IMR-90 (cell line): ENCODE measurements at regions not wholly inside any gene's neighbourhood (a gene's known extent, or its start where the extent isn't known, plus 50 kb on each side); places are given as distances from the start of the nearest gene placed in this dataset.
A peak's percentile ranks its signal among the peaks of the same experiment; 100 is the strongest.

Experiments used
- ATAC-seq: fragments of 200-7000 bp; cut with Tn5 transposase; 2 replicates; pipeline ENCODE4 v1.9.1; 2020; ENCODE audit warnings: low read depth, mild to moderate bottlenecking, moderate library complexity
- BruUV-seq: library from RNA; stranded (reverse); fragments of 400-500 nt; replicated peaks from 2 replicates; lab custom pipeline; 2021; lab: Mats Ljungman, UMichigan
- CTCF ChIA-PET: fragments of 300-600 bp; formaldehyde crosslinking; extraction: SDS; loops from one replicate; lab custom pipeline; 2021; ENCODE audit warnings: antibody characterized with exemption; lab: Yijun Ruan, JAX
- POLR2A ChIA-PET: fragments of 300-600 bp; sonication (Branson Sonifier 250); formaldehyde crosslinking; loops from one replicate; lab custom pipeline; 2022; ENCODE audit warnings: antibody characterized with exemption; ENCODE audit not compliant: unreplicated experiment; lab: Charles Lee
- DNase-seq: peaks from one replicate; pipeline ENCODE4 v3.0.0; 2013
- H2AFZ ChIP-seq: replicated peaks from 2 replicates; pipeline ENCODE3; 2013; ENCODE audit warnings: low read length, mild to moderate bottlenecking; ENCODE audit not compliant: poor library complexity
- H2AK5ac ChIP-seq: 2 replicates; pipeline ENCODE4 v1.6.1; 2013; ENCODE audit warnings: low read depth, low read length, inconsistent platforms
- H2AK9ac ChIP-seq: replicated peaks from 2 replicates; pipeline ENCODE3; 2013; ENCODE audit warnings: mild to moderate bottlenecking, low read depth, low read length, moderate library complexity; ENCODE audit not compliant: poor library complexity
- H2BK120ac ChIP-seq: 2 replicates; pipeline ENCODE4 v1.6.1; 2013; ENCODE audit warnings: low read depth, low read length, inconsistent platforms
- H2BK15ac ChIP-seq: 3 replicates; pipeline ENCODE4 v1.6.1; 2013; ENCODE audit warnings: low read depth, low read length, inconsistent platforms
- H2BK20ac ChIP-seq: 2 replicates; pipeline ENCODE4 v1.6.1; 2013; ENCODE audit warnings: low read depth, mild to moderate bottlenecking, inconsistent platforms, low read length, moderate library complexity
- H2BK5ac ChIP-seq: 2 replicates; pipeline ENCODE4 v1.6.1; 2013; ENCODE audit warnings: mild to moderate bottlenecking, low read depth, low read length, inconsistent platforms; ENCODE audit not compliant: poor library complexity, severe bottlenecking
- H3K14ac ChIP-seq: replicated peaks from 2 replicates; pipeline ENCODE4 v1.6.1; 2013; ENCODE audit warnings: low read depth, low read length, inconsistent platforms
- H3K18ac ChIP-seq: 2 replicates; pipeline ENCODE4 v1.6.1; 2013; ENCODE audit warnings: low read depth, low read length, control low read depth
- H3K23ac ChIP-seq: 2 replicates; pipeline ENCODE4 v1.6.1; 2013; ENCODE audit warnings: low read depth, low read length, inconsistent platforms
- H3K27ac ChIP-seq: 2 replicates; pipeline ENCODE4 v1.5.1; 2013; ENCODE audit warnings: mild to moderate bottlenecking, control low read depth, low read length; ENCODE audit not compliant: insufficient read depth
- H3K27me3 ChIP-seq: 2 replicates; pipeline ENCODE4 v1.6.1; 2013; ENCODE audit warnings: low read length; ENCODE audit not compliant: control insufficient read depth, insufficient read depth
- H3K36me3 ChIP-seq: 2 replicates; pipeline ENCODE4 v1.6.1; 2013; ENCODE audit warnings: low read length, mixed read lengths; ENCODE audit not compliant: control insufficient read depth, insufficient read depth
- H3K4ac ChIP-seq: 2 replicates; pipeline ENCODE4 v1.6.1; 2013; ENCODE audit warnings: low read depth, low read length, inconsistent platforms
- H3K4me1 ChIP-seq: 2 replicates; pipeline ENCODE4 v1.6.1; 2013; ENCODE audit warnings: low read length, mixed read lengths; ENCODE audit not compliant: control insufficient read depth, insufficient read depth
- H3K4me2 ChIP-seq: 2 replicates; pipeline ENCODE4 v1.6.1; 2013; ENCODE audit warnings: low read depth, mild to moderate bottlenecking, control low read depth, low read length, moderate library complexity
- H3K4me3 ChIP-seq: 2 replicates; pipeline ENCODE4 v1.5.1; 2013; ENCODE audit warnings: low read depth, mild to moderate bottlenecking, control low read depth, low read length, moderate library complexity; ENCODE audit not compliant: insufficient read depth
- H3K56ac ChIP-seq: 2 replicates; pipeline ENCODE4 v1.6.1; 2013; ENCODE audit warnings: low read length, inconsistent platforms; ENCODE audit not compliant: insufficient read depth; ENCODE audit errors: extremely low read depth
- H3K79me1 ChIP-seq, 2 experiments: 2 replicates each; pipeline ENCODE4 v1.6.1; 2013; ENCODE audit warnings: low read length in 2 of 2, inconsistent platforms in 1 of 2, low read depth in 1 of 2
- H3K9ac ChIP-seq: 2 replicates; pipeline ENCODE4 v1.6.1; 2013; ENCODE audit warnings: low read depth, low read length, control low read depth
- H3K9me1 ChIP-seq: 2 replicates; pipeline ENCODE4 v1.6.1; 2013; ENCODE audit warnings: low read length, inconsistent platforms; ENCODE audit not compliant: insufficient read depth
- H3K9me3 ChIP-seq: 2 replicates; pipeline ENCODE4 v1.6.1; 2013; ENCODE audit warnings: low read length; ENCODE audit not compliant: control insufficient read depth, insufficient read depth
- H4K20me1 ChIP-seq: 2 replicates; pipeline ENCODE4 v1.6.1; 2013; ENCODE audit warnings: low read length, inconsistent platforms; ENCODE audit not compliant: insufficient read depth
- H4K5ac ChIP-seq: 2 replicates; pipeline ENCODE4 v1.6.1; 2013; ENCODE audit warnings: mild to moderate bottlenecking, low read depth, low read length, control low read depth
- H4K8ac ChIP-seq, 2 experiments: 2 replicates each; pipeline ENCODE4 v1.6.1; 2013; ENCODE audit warnings: low read depth in 2 of 2, low read length in 2 of 2, control low read depth in 1 of 2, inconsistent platforms in 1 of 2
- H4K91ac ChIP-seq: 2 replicates; pipeline ENCODE4 v1.6.1; 2013; ENCODE audit warnings: low read depth, low read length, inconsistent platforms; ENCODE audit not compliant: insufficient read depth
- CEBPB ChIP-seq: IDR thresholded peaks from 2 replicates; pipeline ENCODE4 v1.6.1; 2012; ENCODE audit warnings: low read depth, low read length, improper control_type of control experiment
- CHD1 ChIP-seq: IDR thresholded peaks from 2 replicates; pipeline ENCODE4 v1.6.1; 2012; ENCODE audit warnings: low read depth, low read length, improper control_type of control experiment
- FOS ChIP-seq: fragments of 150-350 bp; IDR thresholded peaks from 2 replicates; pipeline ENCODE4 v1.6.1; 2016; ENCODE audit warnings: low read depth, low read length
- MXI1 ChIP-seq: IDR thresholded peaks from 2 replicates; pipeline ENCODE4 v1.6.1; 2012; ENCODE audit warnings: low read depth, mild to moderate bottlenecking, low read length, moderate library complexity, borderline replicate concordance
- NFE2L2 ChIP-seq: fragments of 150-350 bp; IDR thresholded peaks from 2 replicates; pipeline ENCODE4 v1.6.1; 2016; ENCODE audit warnings: low read depth, mild to moderate bottlenecking, low read length
- POLR2A ChIP-seq: IDR thresholded peaks from 2 replicates; pipeline ENCODE4 v1.6.1; 2012; ENCODE audit warnings: mild to moderate bottlenecking, low read depth, low read length
- RAD21 ChIP-seq: IDR thresholded peaks from 2 replicates; pipeline ENCODE4 v1.6.1; 2012; ENCODE audit warnings: low read length, improper control_type of control experiment
- RFX5 ChIP-seq: IDR thresholded peaks from 2 replicates; pipeline ENCODE4 v1.8.0; 2012; ENCODE audit warnings: low read depth, mild to moderate bottlenecking, low read length, moderate library complexity
- WGBS, 2 experiments: methylation state at CpG; one replicate each; pipeline versions ENCODE4 v1.1.5 to v1.1.7; 2013; ENCODE audit warnings: missing lambda C conversion rate in 2 of 2; ENCODE audit not compliant: insufficient read length in 1 of 2; ENCODE audit errors: extremely low coverage in 2 of 2; 5-methylcytosine and 5-hydroxymethylcytosine counted together
- dilution Hi-C: fragments of 300-500 bp; cut with HindIII; formaldehyde crosslinking; loops from one replicate; pipeline ENCODE4 v1.14.3; 2018; ENCODE audit warnings: low sequenced_read_pairs; ENCODE audit not compliant: unreplicated experiment
- in situ Hi-C: fragments of 300-500 bp; cut with MboI; formaldehyde crosslinking; loops from 3 replicates; pipeline ENCODE4 v1.14.3; 2019; ENCODE audit warnings: low sequenced_read_pairs, inconsistent platforms, mixed read lengths
- intact Hi-C: fragments of 100-400 bp; cut with micrococcal nuclease; formaldehyde crosslinking; loops from 2 replicates; pipeline ENCODE4 v1.10.0; 2022
- TF ChIP-seq, protein P1 (sequence below): conservative IDR thresholded peaks from 2 replicates; pipeline ENCODE4 v1.5.1; 2012; ENCODE audit warnings: mild to moderate bottlenecking, low read depth, low read length, improper control_type of control experiment
- TF ChIP-seq, protein P2 (sequence below): fragments of 150-350 bp; IDR thresholded peaks from 2 replicates; pipeline ENCODE4 v1.6.1; 2017; ENCODE audit warnings: mild to moderate bottlenecking, antibody characterized with exemption, low read length, low read depth

DNA sequence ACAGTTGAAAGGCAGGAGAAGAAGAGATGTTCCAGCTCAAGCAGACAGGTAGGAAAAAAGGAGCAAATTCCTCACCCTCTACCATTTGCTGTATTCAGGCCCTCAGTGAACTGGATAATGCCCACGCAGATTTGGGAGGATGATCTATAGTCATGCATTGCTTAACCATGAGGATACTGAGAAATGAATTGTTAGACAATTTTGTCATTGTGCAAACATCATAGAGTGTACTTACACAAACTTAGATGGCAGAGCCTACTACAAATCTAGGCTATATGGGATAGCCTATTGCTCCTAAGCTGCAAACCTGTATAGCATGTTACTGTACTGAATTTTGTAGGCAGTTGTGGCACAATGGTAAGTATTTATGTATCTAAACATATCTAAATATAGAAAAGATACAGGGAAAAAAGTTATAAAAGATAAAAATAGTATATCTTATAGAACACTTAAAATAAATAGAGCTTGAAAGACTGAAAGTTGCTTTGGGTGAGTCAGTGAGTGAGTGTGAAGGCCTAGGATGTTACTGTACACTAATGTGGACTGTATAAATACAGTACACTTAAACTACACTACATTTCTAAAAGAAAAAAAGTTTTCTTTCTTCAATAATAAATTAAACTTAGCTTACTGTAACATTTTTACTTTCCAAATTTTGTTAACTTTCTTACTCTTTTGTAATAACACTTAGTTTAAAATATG lies 672.3 kb downstream of the UTRN start:
- peaks cover 8% of the 10 kb centered on the region for H3K9me1 ChIP-seq
- no peak overlapping the region for H3K23ac ChIP-seq
- DNase-seq = peak; percentile 84
- H4K5ac ChIP-seq = peak overlapping the region; percentile 71; the same call in 1 of the 2 replicates
- dilution Hi-C loops (no loop called here), in situ Hi-C loops (no loop called here), intact Hi-C loops (no loop called here)
- H2BK120ac ChIP-seq = peak overlapping the region; percentile 75
- WGBS, 2 experiments = no CpG with 5 or more reads among the region's 1 CpG
- peak overlapping the region; percentile 40; the same call in 1 of the 2 replicates for H3K27ac ChIP-seq
- H3K27me3 ChIP-seq = no peaks in the 10 kb centered on the region
- no peak overlapping the region for H2AK5ac ChIP-seq
- H4K91ac ChIP-seq = no peak overlapping the region
- TF ChIP-seq RAD21 = no peak
- 0 out of 2 replicates have a peak, but pooled peaks have one; percentile 10 for TF ChIP-seq FOS
- TF ChIP-seq, protein P1, sequence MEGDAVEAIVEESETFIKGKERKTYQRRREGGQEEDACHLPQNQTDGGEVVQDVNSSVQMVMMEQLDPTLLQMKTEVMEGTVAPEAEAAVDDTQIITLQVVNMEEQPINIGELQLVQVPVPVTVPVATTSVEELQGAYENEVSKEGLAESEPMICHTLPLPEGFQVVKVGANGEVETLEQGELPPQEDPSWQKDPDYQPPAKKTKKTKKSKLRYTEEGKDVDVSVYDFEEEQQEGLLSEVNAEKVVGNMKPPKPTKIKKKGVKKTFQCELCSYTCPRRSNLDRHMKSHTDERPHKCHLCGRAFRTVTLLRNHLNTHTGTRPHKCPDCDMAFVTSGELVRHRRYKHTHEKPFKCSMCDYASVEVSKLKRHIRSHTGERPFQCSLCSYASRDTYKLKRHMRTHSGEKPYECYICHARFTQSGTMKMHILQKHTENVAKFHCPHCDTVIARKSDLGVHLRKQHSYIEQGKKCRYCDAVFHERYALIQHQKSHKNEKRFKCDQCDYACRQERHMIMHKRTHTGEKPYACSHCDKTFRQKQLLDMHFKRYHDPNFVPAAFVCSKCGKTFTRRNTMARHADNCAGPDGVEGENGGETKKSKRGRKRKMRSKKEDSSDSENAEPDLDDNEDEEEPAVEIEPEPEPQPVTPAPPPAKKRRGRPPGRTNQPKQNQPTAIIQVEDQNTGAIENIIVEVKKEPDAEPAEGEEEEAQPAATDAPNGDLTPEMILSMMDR = no peak
- TF ChIP-seq CHD1 = no peak
- TF ChIP-seq RFX5 = no peak
- TF ChIP-seq CEBPB = peak; percentile 90
- TF ChIP-seq, protein P2, sequence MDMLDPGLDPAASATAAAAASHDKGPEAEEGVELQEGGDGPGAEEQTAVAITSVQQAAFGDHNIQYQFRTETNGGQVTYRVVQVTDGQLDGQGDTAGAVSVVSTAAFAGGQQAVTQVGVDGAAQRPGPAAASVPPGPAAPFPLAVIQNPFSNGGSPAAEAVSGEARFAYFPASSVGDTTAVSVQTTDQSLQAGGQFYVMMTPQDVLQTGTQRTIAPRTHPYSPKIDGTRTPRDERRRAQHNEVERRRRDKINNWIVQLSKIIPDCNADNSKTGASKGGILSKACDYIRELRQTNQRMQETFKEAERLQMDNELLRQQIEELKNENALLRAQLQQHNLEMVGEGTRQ = no peak
- TF ChIP-seq POLR2A = no peak
- TF ChIP-seq MXI1 = no peak
- no peak for TF ChIP-seq NFE2L2
- no peak overlapping the region for H3K9ac ChIP-seq
- H3K4ac ChIP-seq = peak overlapping the region; percentile 63; the same call in 1 of the 2 replicates
- no peak overlapping the region for H3K4me2 ChIP-seq
- 0 out of 2 replicates have a peak overlapping the region, but pooled peaks have one; percentile 38 for H3K14ac ChIP-seq
- H2BK15ac ChIP-seq = peak overlapping the region; percentile 21; the same call in 1 of the 3 replicates
- no peak overlapping the region for H2AK9ac ChIP-seq
- H3K4me1 ChIP-seq = peaks cover 13% of the 10 kb centered on the region
- peak overlapping the region; percentile 73; the same call in 1 of the 2 replicates for H3K18ac ChIP-seq
- H4K8ac ChIP-seq = peak overlapping the region in 1 of 2 experiments; percentile 26; a peak in 1 of 4 replicates
- H4K20me1 ChIP-seq = no peaks in the 10 kb centered on the region
- no peaks in the 10 kb centered on the region for H3K79me1 ChIP-seq
- peak overlapping the region; percentile 86 for H2BK20ac ChIP-seq
- H2AFZ ChIP-seq = no peak overlapping the region
- H3K56ac ChIP-seq = no peak overlapping the region
- no peaks in the 10 kb centered on the region for H3K36me3 ChIP-seq
- H3K4me3 ChIP-seq = no peak overlapping the region
- BruUV-seq = no TSS peak
- no peaks in the 10 kb centered on the region for H3K9me3 ChIP-seq
- peak; percentile 82 for ATAC-seq
- peak overlapping the region; percentile 65 for H2BK5ac ChIP-seq
- ChIA-PET CTCF (no interaction called here), POLR2A (no interaction called here)
